Hindlimb muscle (tissue), 1 donor: ENCODE measurements at regions not wholly inside any gene's neighbourhood (a gene's known extent, or its start where the extent isn't known, plus 50 kb on each side); places are given as distances from the start of the nearest gene placed in this dataset.
"Not testable (repeated sequence)": the region's sequence is repeated elsewhere in the genome, so short reads cannot be mapped to it uniquely, and the experiment has no call there.

Experiments
- DNase-seq: peaks from one replicate; pipeline ENCODE4 v3.0.0-alpha.2; 2013

DNA sequence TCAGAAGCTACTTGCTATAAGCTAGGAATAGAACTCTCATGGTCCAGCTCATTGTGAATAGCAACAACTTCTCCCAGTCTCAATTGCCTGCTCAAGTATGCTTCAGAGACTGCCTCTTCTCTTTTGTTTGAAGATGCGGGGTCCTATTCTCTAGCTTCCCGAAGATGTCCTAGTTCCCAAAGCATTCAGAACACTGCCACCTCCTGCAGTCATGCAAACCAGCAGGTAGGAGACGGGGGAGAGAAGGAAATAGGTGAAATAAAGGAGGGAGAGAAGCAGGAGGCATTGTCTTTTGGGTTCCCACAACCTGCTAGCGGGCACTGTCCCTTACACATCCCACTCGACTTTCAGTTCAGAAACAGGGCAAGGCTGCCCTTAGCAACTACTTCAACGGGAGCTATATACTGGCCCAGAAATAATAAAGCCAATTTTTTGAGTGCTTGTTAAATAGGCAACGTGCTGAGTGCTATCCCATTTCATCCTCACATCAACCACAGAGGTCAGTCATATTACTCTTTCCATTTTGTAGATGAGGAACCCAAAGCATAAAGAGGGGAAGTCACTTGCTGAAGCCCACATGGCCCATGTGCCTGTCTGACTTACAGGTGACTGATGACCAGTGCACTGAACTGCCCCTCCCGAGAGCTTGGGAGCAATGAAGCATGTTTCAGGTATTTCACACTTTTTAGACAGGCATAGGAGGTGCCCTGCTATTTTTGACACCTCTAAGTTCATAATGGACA, 61.9 kb upstream of the ATXN1 start:
- DNase-seq: no peak

DNA sequence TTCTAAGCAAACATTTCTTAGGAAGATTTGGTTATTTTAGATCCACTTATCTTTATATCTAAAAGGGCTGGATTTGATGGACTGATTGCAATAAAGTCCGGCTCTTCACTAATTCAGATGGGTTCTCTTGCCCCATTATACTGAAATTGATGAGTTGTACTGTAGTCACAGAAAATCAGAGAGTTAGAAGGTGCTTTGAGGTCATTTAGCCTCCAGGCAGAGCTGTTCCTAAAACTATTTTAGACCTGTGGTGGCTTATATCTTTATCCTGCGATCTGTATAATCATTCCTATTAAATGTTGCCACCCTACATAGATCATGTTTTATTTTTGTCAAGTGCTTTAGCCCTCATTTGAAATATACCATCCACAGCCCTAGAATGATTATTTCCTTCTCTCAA, 61.3 kb upstream of the ATXN1 start:
- DNase-seq: no peak

DNA sequence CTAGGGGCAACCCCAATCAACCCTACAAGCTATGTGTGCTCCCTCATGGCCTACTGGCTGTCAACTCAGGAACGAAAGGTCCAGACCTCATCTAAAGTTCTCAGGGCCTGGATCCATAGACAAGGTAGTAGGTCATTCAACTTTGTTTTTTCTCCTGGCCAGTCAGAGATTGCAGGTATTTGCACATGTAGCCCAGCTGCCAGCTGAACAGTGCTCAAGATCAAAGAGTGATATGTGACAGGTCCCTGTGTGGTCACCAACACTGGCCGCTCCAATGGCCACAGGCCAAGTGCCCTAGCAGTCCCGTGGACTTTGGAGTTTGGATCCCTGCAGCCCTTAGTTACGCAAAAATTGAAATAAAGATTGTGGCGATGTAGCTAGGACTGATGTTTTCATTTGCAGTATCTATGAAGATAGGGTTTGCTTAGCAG, 60.6 kb upstream of the ATXN1 start:
- DNase-seq: no peak

DNA sequence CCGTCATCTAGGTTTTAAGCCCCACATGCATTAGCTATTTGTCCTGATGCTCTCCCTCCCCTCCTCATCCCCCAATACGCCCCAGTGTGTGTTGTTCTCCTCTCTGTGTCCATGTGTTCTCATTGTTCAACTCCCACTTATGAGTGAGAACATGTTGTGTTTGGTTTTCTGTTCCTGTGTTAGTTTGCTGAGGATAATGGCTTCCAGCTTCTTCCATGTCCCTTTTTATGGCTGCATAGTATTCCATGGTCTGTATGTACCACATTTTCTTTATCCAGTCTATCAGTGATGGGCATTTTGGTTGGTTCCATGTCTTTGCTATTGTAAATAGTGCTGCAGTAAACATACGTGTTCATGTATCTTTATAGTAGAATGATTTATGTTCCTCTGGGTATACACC, 59.0 kb upstream of the ATXN1 start:
- not testable (repeated sequence) for DNase-seq

DNA sequence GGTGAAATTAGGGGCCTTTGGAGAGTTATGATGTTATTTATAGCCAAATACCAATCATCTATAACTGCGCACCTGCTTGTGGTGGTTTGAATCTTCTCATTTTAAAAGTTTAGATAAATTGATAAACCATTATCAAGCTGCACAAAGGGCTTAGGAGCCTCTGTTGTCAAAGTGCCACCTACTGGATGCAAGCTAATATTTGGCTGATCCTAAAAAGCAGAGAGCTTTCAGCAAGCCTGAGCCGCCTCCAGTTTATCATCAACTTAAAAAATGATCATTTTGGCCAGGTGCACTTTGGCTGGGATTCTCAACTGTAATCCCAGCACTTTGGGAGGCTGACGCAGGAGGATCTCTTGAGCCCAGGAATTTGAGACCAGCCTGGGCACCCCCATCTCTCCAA, 58.5 kb upstream of the ATXN1 start:
- no peak for DNase-seq

DNA sequence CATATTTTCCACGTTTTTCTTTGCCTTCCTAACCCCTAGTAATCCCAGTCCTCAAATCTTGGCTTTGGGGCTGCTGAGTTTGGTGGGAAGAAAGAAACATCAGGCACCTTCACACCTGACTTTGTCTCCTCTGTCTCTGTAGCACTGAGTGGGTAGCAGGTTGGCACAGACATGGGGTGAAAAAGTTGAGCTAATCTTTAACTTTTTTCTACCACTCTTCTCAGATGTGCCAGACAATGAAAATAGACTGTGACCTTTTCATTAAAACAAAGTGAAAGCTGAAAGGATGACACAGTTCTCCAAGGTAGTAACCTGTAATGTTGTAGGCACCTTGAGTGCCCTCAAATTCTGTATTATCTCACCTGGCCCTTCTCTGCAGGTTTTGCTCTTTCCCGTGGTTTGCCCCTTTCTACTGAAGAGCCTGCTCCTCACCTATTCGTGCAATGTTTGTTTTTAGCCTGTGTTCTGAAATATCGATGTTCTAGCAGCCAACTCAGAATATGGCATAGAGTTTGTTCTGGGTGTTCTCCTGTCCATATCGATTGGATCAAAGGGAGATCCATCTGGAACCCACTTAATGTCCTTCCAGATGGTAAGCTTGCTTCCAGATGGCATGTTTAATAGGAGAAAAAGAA, 57.8 kb upstream of the ATXN1 start:
- no peak for DNase-seq

DNA sequence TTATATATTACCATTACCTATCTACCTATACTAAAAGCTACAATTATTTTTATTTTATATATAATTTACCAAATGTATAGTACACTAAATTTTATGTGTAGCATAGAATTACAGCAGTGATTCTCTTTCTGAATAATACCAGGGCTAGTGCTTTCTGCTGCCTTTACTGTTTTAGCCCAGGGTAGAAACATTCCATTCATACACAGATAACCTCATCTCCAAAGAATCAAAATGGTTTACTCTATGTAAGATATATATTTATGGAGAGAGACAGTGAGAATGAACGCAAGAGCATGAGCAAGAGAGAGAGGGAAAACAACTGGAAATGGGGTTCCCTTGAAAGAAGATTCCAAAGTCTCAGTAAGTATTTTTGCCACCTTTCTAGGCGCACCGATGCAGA, 56.3 kb upstream of the ATXN1 start:
- no peak for DNase-seq

DNA sequence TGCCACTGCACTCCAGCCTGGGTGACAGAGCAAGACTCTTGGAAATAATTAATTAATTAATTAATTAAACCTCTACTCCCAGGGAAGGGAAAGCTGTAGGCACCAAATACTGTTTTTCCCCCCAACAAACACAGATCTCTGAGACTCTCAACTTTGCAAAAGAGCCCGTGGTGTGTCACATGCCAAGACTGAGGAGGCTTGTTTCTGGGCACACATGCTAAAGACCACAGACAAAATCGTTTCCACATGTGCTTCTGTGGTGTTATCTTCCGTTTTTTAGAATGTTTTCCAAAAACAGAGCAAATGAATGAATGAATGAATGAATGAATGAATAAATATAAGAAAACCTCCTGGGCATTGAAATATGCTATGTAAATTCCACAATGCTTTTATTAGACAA, 55.6 kb upstream of the ATXN1 start:
- DNase-seq: no peak

DNA sequence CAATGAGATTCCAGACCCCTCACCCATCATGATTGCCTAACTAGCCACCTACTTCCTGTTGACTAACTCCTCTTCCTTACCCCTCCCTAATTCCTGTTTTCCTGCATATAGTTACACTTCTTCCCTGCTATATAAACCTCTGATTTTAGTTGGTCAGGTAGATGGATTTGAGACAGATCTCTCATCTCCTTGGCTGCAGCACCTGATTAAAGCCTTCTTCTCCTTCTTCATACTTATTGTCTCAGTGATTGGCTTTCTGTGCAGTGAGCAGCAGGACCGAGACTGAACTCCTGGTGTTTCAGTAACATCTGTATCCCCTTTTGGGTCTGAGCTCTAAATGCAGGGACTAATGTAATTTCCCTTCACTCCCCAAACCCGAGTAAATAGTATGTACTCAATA, 51.7 kb upstream of the ATXN1 start:
- no peak for DNase-seq

DNA sequence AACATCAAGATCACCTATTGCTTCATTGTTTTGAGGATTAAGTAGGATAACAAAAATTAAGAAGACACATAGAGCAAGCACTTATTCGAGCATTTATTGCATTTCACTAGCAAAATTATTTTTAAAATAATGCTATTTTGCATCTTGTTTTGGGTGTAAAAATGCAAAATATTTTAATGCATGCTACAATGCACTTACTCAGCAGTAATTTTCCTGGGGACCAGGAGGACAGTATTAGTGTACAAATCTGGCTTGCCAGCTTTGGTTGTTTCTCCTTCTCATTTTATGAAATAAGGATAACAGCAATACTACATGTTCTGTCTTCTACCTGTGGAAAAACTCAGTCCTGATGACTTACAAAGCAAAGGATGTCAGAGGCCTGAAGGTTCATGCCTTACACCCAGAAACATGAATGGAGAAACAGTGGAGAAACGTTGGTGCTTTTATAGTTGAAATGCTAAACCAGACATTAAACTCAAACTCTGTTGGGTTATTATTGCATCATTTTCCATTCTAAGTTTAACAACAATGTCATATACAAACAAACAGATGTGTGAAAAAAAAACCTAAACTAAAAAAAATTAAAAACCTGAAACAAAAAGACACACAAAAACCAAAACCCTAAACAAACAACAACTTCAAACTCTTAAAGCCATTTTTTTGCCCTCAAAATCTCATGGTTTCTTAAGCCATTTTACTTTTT, 50.2 kb upstream of the ATXN1 start:
- DNase-seq: no peak
